Stomach (tissue), 4 donors: ENCODE measurements at regions not wholly inside any gene's neighbourhood (a gene's known extent, or its start where the extent isn't known, plus 50 kb on each side); places are given as distances from the start of the nearest gene placed in this dataset.

Experiments
- EP300 ChIP-seq: sonication (generic); formaldehyde crosslinking; IDR thresholded peaks from one replicate; pipeline ENCODE4 v1.6.1; 2017; ENCODE audit warnings: antibody characterized with exemption
- POLR2A ChIP-seq, 4 donors: fragments of 450-650 bp; IDR thresholded peaks; one replicate each; pipeline ENCODE4 v1.6.1; 2016; ENCODE audit warnings: antibody characterized with exemption in 4 of 4, control low read depth in 2 of 4, mild to moderate bottlenecking in 1 of 4, moderate library complexity in 1 of 4
- POLR2AphosphoS5 ChIP-seq, 3 donors: sonication (generic); formaldehyde crosslinking; IDR thresholded peaks; one replicate each; pipeline ENCODE4 v1.6.1; 2016; ENCODE audit warnings: antibody characterized with exemption in 3 of 3
- TF ChIP-seq, protein P1 (sequence below), 7 experiments: fragments of 450-650 bp in 4 of 7; fragments of 200-600 bp in 3 of 7; sonication (generic) in 3 of 7; IDR thresholded peaks; one replicate each; pipeline ENCODE4 v1.5.1; 2016 to 2019; ENCODE audit warnings: antibody characterized with exemption in 7 of 7, control low read depth in 2 of 7, mild to moderate bottlenecking in 1 of 7

DNA sequence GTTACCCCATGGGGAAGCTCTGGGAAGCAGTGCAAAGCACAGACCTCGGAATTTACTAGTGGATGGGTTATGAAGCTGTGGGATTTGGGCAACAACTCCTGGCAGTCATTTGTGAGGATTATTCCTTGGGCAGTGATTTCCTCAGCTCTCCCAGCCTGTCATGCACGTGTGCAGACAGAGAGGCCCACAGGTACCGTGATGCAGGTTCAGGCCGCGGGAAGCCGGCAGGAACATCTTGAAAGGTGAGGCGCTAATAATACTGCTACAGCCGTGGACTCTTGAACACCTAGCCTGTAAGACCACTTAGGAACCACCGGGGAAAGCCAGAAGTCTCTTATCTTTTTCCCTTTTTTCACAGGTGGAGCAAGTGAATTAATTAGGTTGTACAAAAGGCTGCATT, 80.2 kb upstream of the CPHXL start:
- TF ChIP-seq, protein P1, sequence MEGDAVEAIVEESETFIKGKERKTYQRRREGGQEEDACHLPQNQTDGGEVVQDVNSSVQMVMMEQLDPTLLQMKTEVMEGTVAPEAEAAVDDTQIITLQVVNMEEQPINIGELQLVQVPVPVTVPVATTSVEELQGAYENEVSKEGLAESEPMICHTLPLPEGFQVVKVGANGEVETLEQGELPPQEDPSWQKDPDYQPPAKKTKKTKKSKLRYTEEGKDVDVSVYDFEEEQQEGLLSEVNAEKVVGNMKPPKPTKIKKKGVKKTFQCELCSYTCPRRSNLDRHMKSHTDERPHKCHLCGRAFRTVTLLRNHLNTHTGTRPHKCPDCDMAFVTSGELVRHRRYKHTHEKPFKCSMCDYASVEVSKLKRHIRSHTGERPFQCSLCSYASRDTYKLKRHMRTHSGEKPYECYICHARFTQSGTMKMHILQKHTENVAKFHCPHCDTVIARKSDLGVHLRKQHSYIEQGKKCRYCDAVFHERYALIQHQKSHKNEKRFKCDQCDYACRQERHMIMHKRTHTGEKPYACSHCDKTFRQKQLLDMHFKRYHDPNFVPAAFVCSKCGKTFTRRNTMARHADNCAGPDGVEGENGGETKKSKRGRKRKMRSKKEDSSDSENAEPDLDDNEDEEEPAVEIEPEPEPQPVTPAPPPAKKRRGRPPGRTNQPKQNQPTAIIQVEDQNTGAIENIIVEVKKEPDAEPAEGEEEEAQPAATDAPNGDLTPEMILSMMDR (IDR thresholded peaks at IDR 0.05), result no peak
- TF ChIP-seq POLR2A (IDR thresholded peaks at IDR 0.05) (no peak), POLR2AphosphoS5 (IDR thresholded peaks at IDR 0.05) (no peak), EP300 (no peak)
